Progenitor cell of endocrine pancreas (in vitro differentiated cells): ENCODE measurements at regions not wholly inside any gene's neighbourhood (a gene's known extent, or its start where the extent isn't known, plus 50 kb on each side); places are given as distances from the start of the nearest gene placed in this dataset.

Source experiments
- DNase-seq: peaks from one replicate; pipeline ENCODE4 v3.0.0; 2021; ENCODE audit warnings: low spot score; ENCODE audit not compliant: unreplicated experiment
- H3K27ac Mint-ChIP-seq: 2 replicates; pipeline ENCODE4 v1.8.0; 2021; ENCODE audit warnings: mild to moderate bottlenecking, moderate library complexity, mixed read lengths
- H3K27me3 Mint-ChIP-seq: 2 replicates; pipeline ENCODE4 v1.8.0; 2021; ENCODE audit warnings: mixed read lengths
- H3K36me3 Mint-ChIP-seq: 2 replicates; pipeline ENCODE4 v1.8.0; 2022; ENCODE audit warnings: mixed read lengths; ENCODE audit not compliant: insufficient read depth
- H3K4me1 Mint-ChIP-seq: 2 replicates; pipeline ENCODE4 v1.8.0; 2021; ENCODE audit warnings: low read depth, mixed read lengths
- H3K4me3 Mint-ChIP-seq: 2 replicates; pipeline ENCODE4 v1.8.0; 2021; ENCODE audit warnings: low read depth, mild to moderate bottlenecking, moderate library complexity, mixed read lengths
- H3K9me3 Mint-ChIP-seq: 2 replicates; pipeline ENCODE4 v1.8.0; 2021; ENCODE audit warnings: low read depth, mixed read lengths
- TF ChIP-seq, protein P1 (sequence below): fragments of 200-600 bp; sonication (generic); IDR thresholded peaks from one replicate; pipeline ENCODE4 v1.5.0; 2021; ENCODE audit warnings: antibody characterized with exemption, mild to moderate bottlenecking; ENCODE audit not compliant: unreplicated experiment

DNA sequence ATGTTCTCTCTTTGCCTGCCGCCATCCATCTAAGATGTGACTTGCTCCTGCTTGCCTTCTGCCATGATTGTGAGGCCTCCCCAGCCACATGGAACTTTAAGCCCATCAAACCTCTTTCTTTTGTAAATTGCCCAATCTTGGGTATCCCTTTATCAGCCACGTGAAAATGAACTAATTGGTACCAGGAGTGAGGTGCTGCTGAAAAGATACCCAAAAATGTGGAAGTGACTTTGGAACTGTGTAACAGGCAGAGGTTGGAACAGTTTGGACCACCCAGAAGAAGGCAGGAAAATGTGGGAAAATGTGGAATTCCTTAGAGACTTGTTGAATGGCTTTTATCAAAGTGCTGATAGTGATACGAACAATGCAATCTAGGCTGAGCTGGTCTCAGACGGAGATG lies 694.9 kb downstream of the FRK start:
- TF ChIP-seq, protein P1, sequence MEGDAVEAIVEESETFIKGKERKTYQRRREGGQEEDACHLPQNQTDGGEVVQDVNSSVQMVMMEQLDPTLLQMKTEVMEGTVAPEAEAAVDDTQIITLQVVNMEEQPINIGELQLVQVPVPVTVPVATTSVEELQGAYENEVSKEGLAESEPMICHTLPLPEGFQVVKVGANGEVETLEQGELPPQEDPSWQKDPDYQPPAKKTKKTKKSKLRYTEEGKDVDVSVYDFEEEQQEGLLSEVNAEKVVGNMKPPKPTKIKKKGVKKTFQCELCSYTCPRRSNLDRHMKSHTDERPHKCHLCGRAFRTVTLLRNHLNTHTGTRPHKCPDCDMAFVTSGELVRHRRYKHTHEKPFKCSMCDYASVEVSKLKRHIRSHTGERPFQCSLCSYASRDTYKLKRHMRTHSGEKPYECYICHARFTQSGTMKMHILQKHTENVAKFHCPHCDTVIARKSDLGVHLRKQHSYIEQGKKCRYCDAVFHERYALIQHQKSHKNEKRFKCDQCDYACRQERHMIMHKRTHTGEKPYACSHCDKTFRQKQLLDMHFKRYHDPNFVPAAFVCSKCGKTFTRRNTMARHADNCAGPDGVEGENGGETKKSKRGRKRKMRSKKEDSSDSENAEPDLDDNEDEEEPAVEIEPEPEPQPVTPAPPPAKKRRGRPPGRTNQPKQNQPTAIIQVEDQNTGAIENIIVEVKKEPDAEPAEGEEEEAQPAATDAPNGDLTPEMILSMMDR, result no peak
- Mint-ChIP-seq H3K36me3 (peaks cover 2% of the 10 kb centered on the region), H3K9me3 (peaks cover 14% of the 10 kb centered on the region), H3K4me1 (no peaks in the 10 kb centered on the region), H3K27ac (no peak overlapping the region), H3K4me3 (no peak overlapping the region), H3K27me3 (no peaks in the 10 kb centered on the region)
- DNase-seq, result no peak

DNA sequence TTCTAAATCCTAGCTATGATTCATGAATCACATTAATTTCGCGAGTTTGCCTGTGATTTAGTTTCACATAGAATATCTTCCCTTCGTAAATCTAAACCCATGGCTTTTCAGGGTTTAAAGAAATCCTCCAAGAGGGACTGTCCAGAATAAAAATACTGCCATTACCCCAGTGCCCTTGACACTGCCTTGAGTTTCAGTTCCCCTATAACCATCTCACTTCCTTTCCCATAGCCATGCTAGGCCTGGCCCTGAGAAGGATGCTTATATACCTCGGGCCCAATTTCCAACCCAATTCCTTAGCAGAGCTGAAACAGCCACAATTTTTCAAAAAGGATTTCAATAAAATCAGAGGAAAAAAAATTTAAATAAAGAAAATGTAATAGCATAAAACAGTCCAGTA lies 697.3 kb downstream of the FRK start:
- Mint-ChIP-seq H3K27me3 (no peaks in the 10 kb centered on the region), H3K9me3 (peaks cover 14% of the 10 kb centered on the region), H3K27ac (no peak overlapping the region), H3K4me3 (no peak overlapping the region), H3K4me1 (peaks cover 4% of the 10 kb centered on the region), H3K36me3 (peaks cover 2% of the 10 kb centered on the region)
- TF ChIP-seq, protein P1, result no peak
- DNase-seq, result no peak

DNA sequence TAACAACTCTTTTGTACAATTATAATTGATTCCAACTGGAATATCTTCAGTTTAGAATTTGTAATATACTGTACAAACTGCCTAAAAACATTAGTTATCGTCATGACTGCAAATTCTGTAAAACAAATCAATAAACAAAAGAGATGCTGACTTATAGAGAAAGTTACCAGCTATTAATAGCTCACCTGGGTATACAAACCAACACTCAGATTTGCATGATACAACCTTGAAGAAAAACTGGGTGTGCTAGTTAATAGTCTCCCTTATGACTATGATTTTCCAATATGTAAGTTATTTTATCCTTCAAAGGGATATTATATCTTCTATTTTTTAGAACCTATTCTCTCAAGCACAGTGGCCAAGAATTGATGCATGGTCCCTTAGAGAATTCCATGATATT lies 698.5 kb downstream of the FRK start:
- Mint-ChIP-seq H3K36me3 (peaks cover 2% of the 10 kb centered on the region), H3K9me3 (peaks cover 11% of the 10 kb centered on the region), H3K4me3 (no peak overlapping the region), H3K27me3 (no peaks in the 10 kb centered on the region), H3K4me1 (peaks cover 4% of the 10 kb centered on the region), H3K27ac (no peak overlapping the region)
- TF ChIP-seq, protein P1, result no peak
- no peak for DNase-seq

DNA sequence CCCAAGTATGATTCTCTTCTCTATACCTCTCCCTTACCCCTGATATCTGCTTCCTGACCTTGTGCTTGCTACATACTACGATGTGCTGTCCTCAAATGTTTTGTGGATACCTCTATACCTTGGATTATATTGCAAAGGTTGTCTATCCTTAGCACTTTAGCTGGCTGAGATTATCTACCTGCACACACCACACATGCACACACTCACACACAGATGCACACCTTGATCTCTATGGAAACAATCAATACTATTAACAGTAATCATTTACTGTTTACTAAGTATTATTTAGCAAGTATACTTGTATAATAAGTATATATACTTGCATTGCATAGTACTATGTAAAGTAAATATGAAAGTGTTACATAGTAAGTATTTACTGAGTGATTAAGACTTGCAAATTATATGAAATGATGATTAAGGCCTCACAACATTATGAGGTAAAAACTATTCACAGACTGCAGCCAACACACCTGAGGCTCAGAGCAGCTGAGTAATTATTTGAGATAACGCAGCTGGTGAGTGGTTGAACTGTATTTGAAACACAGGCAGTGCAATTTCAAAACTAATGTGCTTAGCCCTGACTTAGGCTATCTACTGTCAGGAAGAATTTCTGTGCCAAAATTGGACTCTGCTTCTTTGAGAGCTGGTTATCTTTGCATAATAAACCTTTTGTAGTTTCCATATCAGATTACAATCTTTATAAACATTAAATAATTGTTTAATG lies 699.9 kb downstream of the FRK start:
- peaks cover 6% of the 10 kb centered on the region for H3K9me3 Mint-ChIP-seq
- H3K27ac Mint-ChIP-seq, result no peak overlapping the region
- no peak for DNase-seq
- peaks cover 1% of the 10 kb centered on the region for H3K36me3 Mint-ChIP-seq
- H3K27me3 Mint-ChIP-seq, result no peaks in the 10 kb centered on the region
- H3K4me3 Mint-ChIP-seq, result no peak overlapping the region
- H3K4me1 Mint-ChIP-seq, result peaks cover 4% of the 10 kb centered on the region
- TF ChIP-seq, protein P1, result no peak

DNA sequence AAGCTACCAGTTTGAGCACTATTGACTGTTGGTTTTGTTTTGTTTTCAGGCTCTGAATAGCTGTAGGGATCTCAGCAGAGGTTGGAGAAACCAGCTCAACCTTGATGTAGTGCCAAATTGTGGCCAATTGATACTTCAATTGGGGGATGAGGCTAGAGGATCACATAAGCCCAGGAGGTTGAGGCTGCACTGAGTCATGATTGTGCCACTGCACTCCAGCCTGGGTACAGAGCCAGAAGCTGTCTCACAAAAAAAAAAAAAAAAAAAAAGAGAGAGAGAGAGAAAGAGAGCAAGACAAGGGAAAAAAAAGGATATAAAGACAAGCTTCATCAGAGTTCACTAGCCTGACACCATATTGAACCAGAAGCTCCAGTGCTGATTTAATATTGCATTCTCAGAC lies 702.1 kb downstream of the FRK start:
- no peaks in the 10 kb centered on the region for H3K36me3 Mint-ChIP-seq
- H3K4me1 Mint-ChIP-seq, result peaks cover 4% of the 10 kb centered on the region
- no peak for DNase-seq

More for the DNA sequence above, 702.1 kb downstream of the FRK start:
- Mint-ChIP-seq H3K4me3 (no peak overlapping the region), H3K9me3 (no peaks in the 10 kb centered on the region), H3K27me3 (no peaks in the 10 kb centered on the region), H3K27ac (no peak overlapping the region)
- TF ChIP-seq, protein P1, result no peak
